IMR-90 (cell line): ENCODE measurements at regions not wholly inside any gene's neighbourhood (a gene's known extent, or its start where the extent isn't known, plus 50 kb on each side); places are given as distances from the start of the nearest gene placed in this dataset.

Experiments
- ATAC-seq: fragments of 200-7000 bp; cut with Tn5 transposase; 2 replicates; pipeline ENCODE4 v1.9.1; 2020; ENCODE audit warnings: low read depth, mild to moderate bottlenecking, moderate library complexity
- BruUV-seq: library from RNA; stranded (reverse); fragments of 400-500 nt; replicated peaks from 2 replicates; lab custom pipeline; 2021; lab: Mats Ljungman, UMichigan
- CTCF ChIA-PET: fragments of 300-600 bp; formaldehyde crosslinking; extraction: SDS; loops from one replicate; lab custom pipeline; 2021; ENCODE audit warnings: antibody characterized with exemption; lab: Yijun Ruan, JAX
- POLR2A ChIA-PET: fragments of 300-600 bp; sonication (Branson Sonifier 250); formaldehyde crosslinking; loops from one replicate; lab custom pipeline; 2022; ENCODE audit warnings: antibody characterized with exemption; ENCODE audit not compliant: unreplicated experiment; lab: Charles Lee
- DNase-seq: peaks from one replicate; pipeline ENCODE4 v3.0.0; 2013
- H2AFZ ChIP-seq: replicated peaks from 2 replicates; pipeline ENCODE3; 2013; ENCODE audit warnings: low read length, mild to moderate bottlenecking; ENCODE audit not compliant: poor library complexity
- H2AK5ac ChIP-seq: 2 replicates; pipeline ENCODE4 v1.6.1; 2013; ENCODE audit warnings: low read depth, low read length, inconsistent platforms
- H2AK9ac ChIP-seq: replicated peaks from 2 replicates; pipeline ENCODE3; 2013; ENCODE audit warnings: mild to moderate bottlenecking, low read depth, low read length, moderate library complexity; ENCODE audit not compliant: poor library complexity
- H2BK120ac ChIP-seq: 2 replicates; pipeline ENCODE4 v1.6.1; 2013; ENCODE audit warnings: low read depth, low read length, inconsistent platforms
- H2BK15ac ChIP-seq: 3 replicates; pipeline ENCODE4 v1.6.1; 2013; ENCODE audit warnings: low read depth, low read length, inconsistent platforms
- H2BK20ac ChIP-seq: 2 replicates; pipeline ENCODE4 v1.6.1; 2013; ENCODE audit warnings: low read depth, mild to moderate bottlenecking, inconsistent platforms, low read length, moderate library complexity
- H2BK5ac ChIP-seq: 2 replicates; pipeline ENCODE4 v1.6.1; 2013; ENCODE audit warnings: mild to moderate bottlenecking, low read depth, low read length, inconsistent platforms; ENCODE audit not compliant: poor library complexity, severe bottlenecking
- H3K14ac ChIP-seq: replicated peaks from 2 replicates; pipeline ENCODE4 v1.6.1; 2013; ENCODE audit warnings: low read depth, low read length, inconsistent platforms
- H3K18ac ChIP-seq: 2 replicates; pipeline ENCODE4 v1.6.1; 2013; ENCODE audit warnings: low read depth, low read length, control low read depth
- H3K23ac ChIP-seq: 2 replicates; pipeline ENCODE4 v1.6.1; 2013; ENCODE audit warnings: low read depth, low read length, inconsistent platforms
- H3K27ac ChIP-seq: 2 replicates; pipeline ENCODE4 v1.5.1; 2013; ENCODE audit warnings: mild to moderate bottlenecking, control low read depth, low read length; ENCODE audit not compliant: insufficient read depth
- H3K27me3 ChIP-seq: 2 replicates; pipeline ENCODE4 v1.6.1; 2013; ENCODE audit warnings: low read length; ENCODE audit not compliant: control insufficient read depth, insufficient read depth
- H3K36me3 ChIP-seq: 2 replicates; pipeline ENCODE4 v1.6.1; 2013; ENCODE audit warnings: low read length, mixed read lengths; ENCODE audit not compliant: control insufficient read depth, insufficient read depth
- H3K4ac ChIP-seq: 2 replicates; pipeline ENCODE4 v1.6.1; 2013; ENCODE audit warnings: low read depth, low read length, inconsistent platforms
- H3K4me1 ChIP-seq: 2 replicates; pipeline ENCODE4 v1.6.1; 2013; ENCODE audit warnings: low read length, mixed read lengths; ENCODE audit not compliant: control insufficient read depth, insufficient read depth
- H3K4me2 ChIP-seq: 2 replicates; pipeline ENCODE4 v1.6.1; 2013; ENCODE audit warnings: low read depth, mild to moderate bottlenecking, control low read depth, low read length, moderate library complexity
- H3K4me3 ChIP-seq: 2 replicates; pipeline ENCODE4 v1.5.1; 2013; ENCODE audit warnings: low read depth, mild to moderate bottlenecking, control low read depth, low read length, moderate library complexity; ENCODE audit not compliant: insufficient read depth
- H3K56ac ChIP-seq: 2 replicates; pipeline ENCODE4 v1.6.1; 2013; ENCODE audit warnings: low read length, inconsistent platforms; ENCODE audit not compliant: insufficient read depth; ENCODE audit errors: extremely low read depth
- H3K79me1 ChIP-seq, 2 experiments: 2 replicates each; pipeline ENCODE4 v1.6.1; 2013; ENCODE audit warnings: low read length in 2 of 2, inconsistent platforms in 1 of 2, low read depth in 1 of 2
- H3K9ac ChIP-seq: 2 replicates; pipeline ENCODE4 v1.6.1; 2013; ENCODE audit warnings: low read depth, low read length, control low read depth
- H3K9me1 ChIP-seq: 2 replicates; pipeline ENCODE4 v1.6.1; 2013; ENCODE audit warnings: low read length, inconsistent platforms; ENCODE audit not compliant: insufficient read depth
- H3K9me3 ChIP-seq: 2 replicates; pipeline ENCODE4 v1.6.1; 2013; ENCODE audit warnings: low read length; ENCODE audit not compliant: control insufficient read depth, insufficient read depth
- H4K20me1 ChIP-seq: 2 replicates; pipeline ENCODE4 v1.6.1; 2013; ENCODE audit warnings: low read length, inconsistent platforms; ENCODE audit not compliant: insufficient read depth
- H4K5ac ChIP-seq: 2 replicates; pipeline ENCODE4 v1.6.1; 2013; ENCODE audit warnings: mild to moderate bottlenecking, low read depth, low read length, control low read depth
- H4K8ac ChIP-seq, 2 experiments: 2 replicates each; pipeline ENCODE4 v1.6.1; 2013; ENCODE audit warnings: low read depth in 2 of 2, low read length in 2 of 2, control low read depth in 1 of 2, inconsistent platforms in 1 of 2
- H4K91ac ChIP-seq: 2 replicates; pipeline ENCODE4 v1.6.1; 2013; ENCODE audit warnings: low read depth, low read length, inconsistent platforms; ENCODE audit not compliant: insufficient read depth
- BHLHE40 ChIP-seq: fragments of 150-350 bp; IDR thresholded peaks from 2 replicates; pipeline ENCODE4 v1.6.1; 2016; ENCODE audit warnings: mild to moderate bottlenecking, low read depth, low read length
- CEBPB ChIP-seq: IDR thresholded peaks from 2 replicates; pipeline ENCODE4 v1.6.1; 2012; ENCODE audit warnings: low read depth, low read length, improper control_type of control experiment
- CHD1 ChIP-seq: IDR thresholded peaks from 2 replicates; pipeline ENCODE4 v1.6.1; 2012; ENCODE audit warnings: low read depth, low read length, improper control_type of control experiment
- CTCF ChIP-seq: conservative IDR thresholded peaks from 2 replicates; pipeline ENCODE4 v1.5.1; 2012; ENCODE audit warnings: mild to moderate bottlenecking, low read depth, low read length, improper control_type of control experiment
- ELK1 ChIP-seq: fragments of 150-350 bp; IDR thresholded peaks from 2 replicates; pipeline ENCODE4 v1.6.1; 2016; ENCODE audit warnings: low read depth, mild to moderate bottlenecking, low read length, moderate library complexity, borderline replicate concordance
- FOS ChIP-seq: fragments of 150-350 bp; IDR thresholded peaks from 2 replicates; pipeline ENCODE4 v1.6.1; 2016; ENCODE audit warnings: low read depth, low read length
- MAZ ChIP-seq: IDR thresholded peaks from 2 replicates; pipeline ENCODE4 v1.6.1; 2012; ENCODE audit warnings: low read depth, mild to moderate bottlenecking, low read length, improper control_type of control experiment, moderate library complexity, borderline replicate concordance
- MXI1 ChIP-seq: IDR thresholded peaks from 2 replicates; pipeline ENCODE4 v1.6.1; 2012; ENCODE audit warnings: low read depth, mild to moderate bottlenecking, low read length, moderate library complexity, borderline replicate concordance
- POLR2A ChIP-seq: IDR thresholded peaks from 2 replicates; pipeline ENCODE4 v1.6.1; 2012; ENCODE audit warnings: mild to moderate bottlenecking, low read depth, low read length
- RAD21 ChIP-seq: IDR thresholded peaks from 2 replicates; pipeline ENCODE4 v1.6.1; 2012; ENCODE audit warnings: low read length, improper control_type of control experiment
- RCOR1 ChIP-seq: IDR thresholded peaks from 2 replicates; pipeline ENCODE4 v1.6.1; 2012; ENCODE audit warnings: mild to moderate bottlenecking, low read length, improper control_type of control experiment; ENCODE audit not compliant: insufficient replicate concordance
- RFX5 ChIP-seq: IDR thresholded peaks from 2 replicates; pipeline ENCODE4 v1.8.0; 2012; ENCODE audit warnings: low read depth, mild to moderate bottlenecking, low read length, moderate library complexity
- SMC3 ChIP-seq: fragments of 150-350 bp; IDR thresholded peaks from 2 replicates; pipeline ENCODE4 v1.6.1; 2016; ENCODE audit warnings: low read depth, mild to moderate bottlenecking, antibody characterized with exemption, low read length, moderate library complexity
- USF2 ChIP-seq: fragments of 150-350 bp; IDR thresholded peaks from 2 replicates; pipeline ENCODE4 v1.6.1; 2017; ENCODE audit warnings: mild to moderate bottlenecking, antibody characterized with exemption, low read length, low read depth
- WGBS, 2 experiments: methylation state at CpG; one replicate each; pipeline versions ENCODE4 v1.1.5 to v1.1.7; 2013; ENCODE audit warnings: missing lambda C conversion rate in 2 of 2; ENCODE audit not compliant: insufficient read length in 1 of 2; ENCODE audit errors: extremely low coverage in 2 of 2; 5-methylcytosine and 5-hydroxymethylcytosine counted together
- dilution Hi-C: fragments of 300-500 bp; cut with HindIII; formaldehyde crosslinking; loops from one replicate; pipeline ENCODE4 v1.14.3; 2018; ENCODE audit warnings: low sequenced_read_pairs; ENCODE audit not compliant: unreplicated experiment
- in situ Hi-C: fragments of 300-500 bp; cut with MboI; formaldehyde crosslinking; loops from 3 replicates; pipeline ENCODE4 v1.14.3; 2019; ENCODE audit warnings: low sequenced_read_pairs, inconsistent platforms, mixed read lengths
- intact Hi-C: fragments of 100-400 bp; cut with micrococcal nuclease; formaldehyde crosslinking; loops from 2 replicates; pipeline ENCODE4 v1.10.0; 2022

GRCh38 chr20:48198929-48199451, 413.7 kb upstream of the SULF2 start:
- WGBS, 2 experiments = 70% methylated on average over 2 of the region's 8 CpGs; no CpG with 5 or more reads in 1 of the 2 experiments
- H3K79me1 ChIP-seq = no peaks in the 10 kb centered on the region
- H3K4ac ChIP-seq = no peak overlapping the region
- no peak overlapping the region for H4K91ac ChIP-seq
- H2AK5ac ChIP-seq = no peak overlapping the region
- no peak overlapping the region for H4K8ac ChIP-seq
- H3K14ac ChIP-seq = no peak overlapping the region
- POLR2A ChIA-PET = no interaction called here
- H2AK9ac ChIP-seq = no peak overlapping the region
- no peak overlapping the region for H3K4me3 ChIP-seq
- H3K9me3 ChIP-seq = no peaks in the 10 kb centered on the region
- dilution Hi-C loops = no loop called here
- H2BK120ac ChIP-seq = no peak overlapping the region
- CTCF ChIA-PET = no interaction called here
- ATAC-seq (no peak), DNase-seq (no peak)
- H3K9me1 ChIP-seq = no peaks in the 10 kb centered on the region
- TF ChIP-seq RAD21 = no peak
- TF ChIP-seq RFX5 = no peak
- no peak for TF ChIP-seq BHLHE40
- no peak for TF ChIP-seq CEBPB
- TF ChIP-seq SMC3 = no peak
- no peak for TF ChIP-seq CTCF
- no peak for TF ChIP-seq USF2
- no peak for TF ChIP-seq FOS
- TF ChIP-seq MAZ = no peak
- TF ChIP-seq MXI1 = no peak
- TF ChIP-seq CHD1 = no peak
- TF ChIP-seq POLR2A = no peak
- TF ChIP-seq RCOR1 = no peak
- TF ChIP-seq ELK1 = no peak
- H3K4me1 ChIP-seq = no peaks in the 10 kb centered on the region
- no peak overlapping the region for H3K27ac ChIP-seq
- H3K36me3 ChIP-seq = no peaks in the 10 kb centered on the region
- no peaks in the 10 kb centered on the region for H4K20me1 ChIP-seq
- no peak overlapping the region for H2AFZ ChIP-seq
- no peak overlapping the region for H4K5ac ChIP-seq
- no peak overlapping the region for H2BK15ac ChIP-seq
- no peak overlapping the region for H3K23ac ChIP-seq
- H2BK5ac ChIP-seq = no peak overlapping the region
- H3K56ac ChIP-seq = no peak overlapping the region
- intact Hi-C loops = no loop called here
- H3K27me3 ChIP-seq = peaks cover 5% of the 10 kb centered on the region; the same call in 1 of the 2 replicates
- no peak overlapping the region for H3K18ac ChIP-seq
- H2BK20ac ChIP-seq = no peak overlapping the region
- BruUV-seq = no TSS peak
- no peak overlapping the region for H3K9ac ChIP-seq
- H3K4me2 ChIP-seq = no peak overlapping the region
- in situ Hi-C loops = no loop called here
